SK-N-SH (cell line): ENCODE measurements at regions not wholly inside any gene's neighbourhood (a gene's known extent, or its start where the extent isn't known, plus 50 kb on each side); places are given as distances from the start of the nearest gene placed in this dataset.

Experiments
- CTCF ChIA-PET: fragments of 300-600, 350-600 bp; formaldehyde crosslinking; extraction: SDS; loops from one replicate; lab custom pipeline; 2021; lab: Yijun Ruan, JAX
- POLR2A ChIA-PET: fragments of 350-600 bp; sonication (Branson Sonifier 250); formaldehyde crosslinking; extraction: SDS; loops from one replicate; lab custom pipeline; 2020; ENCODE audit warnings: antibody characterized with exemption, inconsistent platforms; lab: Yijun Ruan, JAX
- DNase-seq: peaks from one replicate; pipeline ENCODE4 v3.0.0; 2012
- H2AFZ ChIP-seq: fragments of 200-600 bp; sonication (generic); 2 replicates; pipeline ENCODE4 v1.8.1; 2016; ENCODE audit warnings: antibody characterized with exemption, mild to moderate bottlenecking, low read depth
- H3F3A ChIP-seq: fragments of 200-600 bp; sonication (generic); replicated peaks from 2 replicates; pipeline ENCODE3; 2016; ENCODE audit warnings: antibody characterized with exemption, mild to moderate bottlenecking; ENCODE audit not compliant: insufficient read depth
- H3K27ac ChIP-seq, 2 experiments: fragments of 200-500 bp in 1 of 2; fragments of 200-600 bp in 1 of 2; sonication (Bioruptor generic) in 1 of 2; sonication (generic), shearing (Covaris generic) in 1 of 2; 2 replicates each; pipeline versions ENCODE4 v1.5.1 to v1.6.1; 2014 to 2016; ENCODE audit warnings: low read depth in 2 of 2, inconsistent platforms in 1 of 2, low read length in 1 of 2, mild to moderate bottlenecking in 1 of 2, mixed read lengths in 1 of 2
- H3K27me3 ChIP-seq: fragments of 200-600 bp; sonication (generic), shearing (Covaris generic); 2 replicates; pipeline ENCODE4 v1.6.1; 2016; ENCODE audit warnings: mixed run types; ENCODE audit not compliant: insufficient read depth
- H3K36me3 ChIP-seq, 2 experiments: fragments of 200-500 bp in 1 of 2; fragments of 200-600 bp in 1 of 2; sonication (Bioruptor generic) in 1 of 2; sonication (generic) in 1 of 2; replicated peaks in 1 of 2; 2 replicates each; pipeline versions ENCODE3 to v1.5.1; 2014 to 2016; ENCODE audit warnings: low read length in 1 of 2, mild to moderate bottlenecking in 1 of 2; ENCODE audit not compliant: insufficient read depth in 2 of 2, control insufficient read depth in 1 of 2
- H3K4me1 ChIP-seq, 2 experiments: fragments of 200-500 bp in 1 of 2; fragments of 200-600 bp in 1 of 2; sonication (Bioruptor generic) in 1 of 2; sonication (generic), shearing (Covaris generic) in 1 of 2; 2 replicates each; pipeline versions ENCODE4 v1.5.1 to v1.6.1; 2014 to 2016; ENCODE audit warnings: low read depth in 1 of 2, low read length in 1 of 2, mixed run types in 1 of 2; ENCODE audit not compliant: insufficient read depth in 2 of 2, control insufficient read depth in 1 of 2
- H3K4me2 ChIP-seq: fragments of 200-600 bp; sonication (generic), shearing (Covaris generic); 2 replicates; pipeline ENCODE4 v1.6.1; 2017; ENCODE audit warnings: mixed run types
- H3K4me3 ChIP-seq, 2 experiments: fragments of 200-500 bp in 1 of 2; fragments of 200-600 bp in 1 of 2; sonication (Bioruptor generic) in 1 of 2; sonication (generic), shearing (Covaris generic) in 1 of 2; 2 replicates each; pipeline versions ENCODE4 v1.5.1 to v1.8.1; 2014 to 2016; ENCODE audit warnings: low read depth in 2 of 2, inconsistent platforms in 1 of 2, low read length in 1 of 2, mild to moderate bottlenecking in 1 of 2, mixed read lengths in 1 of 2, moderate library complexity in 1 of 2
- H3K79me2 ChIP-seq: fragments of 200-600 bp; sonication (generic); 2 replicates; pipeline ENCODE4 v1.8.1; 2017; ENCODE audit warnings: mild to moderate bottlenecking; ENCODE audit not compliant: insufficient read depth
- H3K9ac ChIP-seq: fragments of 200-600 bp; sonication (generic); 2 replicates; pipeline ENCODE4 v1.6.1; 2017; ENCODE audit warnings: mixed run types
- H3K9me2 ChIP-seq: fragments of 200-600 bp; sonication (generic); 2 replicates; pipeline ENCODE4 v1.6.1; 2017; ENCODE audit warnings: mixed run types
- H3K9me3 ChIP-seq: fragments of 200-600 bp; sonication (generic); 2 replicates; pipeline ENCODE4 v1.6.1; 2017; ENCODE audit warnings: mixed run types, mild to moderate bottlenecking, moderate library complexity
- H4K20me1 ChIP-seq: fragments of 200-600 bp; sonication (generic); 2 replicates; pipeline ENCODE4 v1.6.1; 2017; ENCODE audit warnings: mild to moderate bottlenecking, mixed run types; ENCODE audit not compliant: insufficient read depth
- EZH2phosphoT487 ChIP-seq: fragments of 200-600 bp; sonication (generic); IDR thresholded peaks from 2 replicates; pipeline ENCODE4 v1.6.1; 2017; ENCODE audit warnings: low read depth, mixed run types, mild to moderate bottlenecking, antibody characterized with exemption, moderate library complexity, borderline replicate concordance
- FOSL2 ChIP-seq: IDR thresholded peaks from 2 replicates; pipeline ENCODE4 v1.4.0; 2012; ENCODE audit warnings: low read depth, mild to moderate bottlenecking, moderate library complexity, borderline replicate concordance
- FOXM1 ChIP-seq: IDR thresholded peaks from 2 replicates; pipeline ENCODE4 v1.4.0; 2012; ENCODE audit warnings: low read depth, mild to moderate bottlenecking
- GABPA ChIP-seq: IDR thresholded peaks from 2 replicates; pipeline ENCODE4 v1.4.0; 2012; ENCODE audit warnings: low read depth, mild to moderate bottlenecking
- GATA2 ChIP-seq: sonication (generic); formaldehyde crosslinking; IDR thresholded peaks from 2 replicates; pipeline ENCODE4 v1.5.0; 2020; ENCODE audit warnings: mild to moderate bottlenecking, missing genetic modification reagents
- JUND ChIP-seq: IDR thresholded peaks from 2 replicates; pipeline ENCODE4 v1.4.0; 2012
- MXI1 ChIP-seq: IDR thresholded peaks from 2 replicates; pipeline ENCODE4 v1.6.1; 2012; ENCODE audit warnings: mild to moderate bottlenecking, low read depth, low read length, improper control_type of control experiment
- NFIC ChIP-seq: IDR thresholded peaks from 2 replicates; pipeline ENCODE4 v1.4.0; 2012; ENCODE audit warnings: borderline replicate concordance
- NRF1 ChIP-seq: IDR thresholded peaks from 2 replicates; pipeline ENCODE4 v1.6.1; 2012; ENCODE audit warnings: low read depth, mild to moderate bottlenecking, low read length
- POLR2AphosphoS5 ChIP-seq: IDR thresholded peaks from 2 replicates; pipeline ENCODE4 v1.6.1; 2012; ENCODE audit warnings: low read depth, low read length
- RFX5 ChIP-seq: IDR thresholded peaks from 2 replicates; pipeline ENCODE4 v1.6.1; 2012; ENCODE audit warnings: mild to moderate bottlenecking, improper control_type of control experiment, low read length
- SIN3A ChIP-seq: IDR thresholded peaks from 2 replicates; pipeline ENCODE4 v1.6.1; 2012; ENCODE audit warnings: low read depth, mild to moderate bottlenecking, low read length, moderate library complexity, borderline replicate concordance
- SMC3 ChIP-seq: IDR thresholded peaks from 2 replicates; pipeline ENCODE4 v1.6.1; 2012; ENCODE audit warnings: low read depth, low read length, improper control_type of control experiment
- TEAD4 ChIP-seq: IDR thresholded peaks from 2 replicates; pipeline ENCODE4 v1.4.0; 2012; ENCODE audit warnings: mild to moderate bottlenecking, borderline replicate concordance; ENCODE audit not compliant: insufficient read depth
- WGBS: methylation state at CpG from one replicate; pipeline ENCODE4 v1.1.6; 2017; ENCODE audit warnings: low lambda C conversion rate; 5-methylcytosine and 5-hydroxymethylcytosine counted together
- TF ChIP-seq, protein P1 (sequence below): IDR thresholded peaks from 2 replicates; pipeline ENCODE4 v1.4.0; 2012; ENCODE audit warnings: low read depth, borderline replicate concordance
- TF ChIP-seq, protein P2 (sequence below): IDR thresholded peaks from 2 replicates; pipeline ENCODE4; 2012
- TF ChIP-seq, protein P3 (sequence below): fragments of 200-600 bp; sonication (generic); IDR thresholded peaks from 2 replicates; pipeline ENCODE4 v1.6.1; 2017; ENCODE audit warnings: antibody characterized with exemption, mild to moderate bottlenecking, moderate library complexity
- TF ChIP-seq, protein P4 (sequence below): IDR thresholded peaks from 2 replicates; pipeline ENCODE4 v1.6.1; 2012; ENCODE audit warnings: mild to moderate bottlenecking, low read depth, low read length, moderate library complexity

DNA sequence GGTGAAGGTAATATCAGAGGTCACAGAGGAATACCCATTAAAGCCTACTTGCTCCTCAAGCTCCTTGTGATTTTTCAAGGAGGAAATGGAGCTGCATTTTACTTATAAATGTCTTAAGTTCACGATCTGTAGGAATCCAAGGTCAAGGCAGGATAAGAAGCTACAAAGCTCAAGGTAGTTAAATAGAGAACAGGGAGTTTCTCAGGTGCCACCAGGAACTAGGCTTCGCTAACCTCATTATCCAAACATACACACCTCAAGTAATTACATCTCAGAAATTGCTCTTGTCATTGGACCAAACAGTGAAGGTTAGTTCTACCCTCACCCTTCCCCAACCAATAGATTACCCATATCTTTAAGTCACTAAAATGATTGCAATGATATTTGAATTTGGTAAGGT lies 317.4 kb upstream of the HNRNPA3 start:
- 25% methylated on average over 2 of the region's 2 CpGs for WGBS
- POLR2A ChIA-PET = no interaction called here
- TF ChIP-seq, protein P1, sequence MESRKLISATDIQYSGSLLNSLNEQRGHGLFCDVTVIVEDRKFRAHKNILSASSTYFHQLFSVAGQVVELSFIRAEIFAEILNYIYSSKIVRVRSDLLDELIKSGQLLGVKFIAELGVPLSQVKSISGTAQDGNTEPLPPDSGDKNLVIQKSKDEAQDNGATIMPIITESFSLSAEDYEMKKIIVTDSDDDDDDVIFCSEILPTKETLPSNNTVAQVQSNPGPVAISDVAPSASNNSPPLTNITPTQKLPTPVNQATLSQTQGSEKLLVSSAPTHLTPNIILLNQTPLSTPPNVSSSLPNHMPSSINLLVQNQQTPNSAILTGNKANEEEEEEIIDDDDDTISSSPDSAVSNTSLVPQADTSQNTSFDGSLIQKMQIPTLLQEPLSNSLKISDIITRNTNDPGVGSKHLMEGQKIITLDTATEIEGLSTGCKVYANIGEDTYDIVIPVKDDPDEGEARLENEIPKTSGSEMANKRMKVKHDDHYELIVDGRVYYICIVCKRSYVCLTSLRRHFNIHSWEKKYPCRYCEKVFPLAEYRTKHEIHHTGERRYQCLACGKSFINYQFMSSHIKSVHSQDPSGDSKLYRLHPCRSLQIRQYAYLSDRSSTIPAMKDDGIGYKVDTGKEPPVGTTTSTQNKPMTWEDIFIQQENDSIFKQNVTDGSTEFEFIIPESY = no peak
- TF ChIP-seq JUND = no peak
- TF ChIP-seq SMC3 = no peak
- no peak for TF ChIP-seq FOSL2
- no peak for TF ChIP-seq MXI1
- TF ChIP-seq, protein P2, sequence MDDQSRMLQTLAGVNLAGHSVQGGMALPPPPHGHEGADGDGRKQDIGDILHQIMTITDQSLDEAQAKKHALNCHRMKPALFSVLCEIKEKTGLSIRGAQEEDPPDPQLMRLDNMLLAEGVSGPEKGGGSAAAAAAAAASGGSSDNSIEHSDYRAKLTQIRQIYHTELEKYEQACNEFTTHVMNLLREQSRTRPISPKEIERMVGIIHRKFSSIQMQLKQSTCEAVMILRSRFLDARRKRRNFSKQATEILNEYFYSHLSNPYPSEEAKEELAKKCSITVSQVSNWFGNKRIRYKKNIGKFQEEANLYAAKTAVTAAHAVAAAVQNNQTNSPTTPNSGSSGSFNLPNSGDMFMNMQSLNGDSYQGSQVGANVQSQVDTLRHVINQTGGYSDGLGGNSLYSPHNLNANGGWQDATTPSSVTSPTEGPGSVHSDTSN = no peak
- TF ChIP-seq FOXM1 = no peak
- no peak for TF ChIP-seq RFX5
- TF ChIP-seq, protein P3, sequence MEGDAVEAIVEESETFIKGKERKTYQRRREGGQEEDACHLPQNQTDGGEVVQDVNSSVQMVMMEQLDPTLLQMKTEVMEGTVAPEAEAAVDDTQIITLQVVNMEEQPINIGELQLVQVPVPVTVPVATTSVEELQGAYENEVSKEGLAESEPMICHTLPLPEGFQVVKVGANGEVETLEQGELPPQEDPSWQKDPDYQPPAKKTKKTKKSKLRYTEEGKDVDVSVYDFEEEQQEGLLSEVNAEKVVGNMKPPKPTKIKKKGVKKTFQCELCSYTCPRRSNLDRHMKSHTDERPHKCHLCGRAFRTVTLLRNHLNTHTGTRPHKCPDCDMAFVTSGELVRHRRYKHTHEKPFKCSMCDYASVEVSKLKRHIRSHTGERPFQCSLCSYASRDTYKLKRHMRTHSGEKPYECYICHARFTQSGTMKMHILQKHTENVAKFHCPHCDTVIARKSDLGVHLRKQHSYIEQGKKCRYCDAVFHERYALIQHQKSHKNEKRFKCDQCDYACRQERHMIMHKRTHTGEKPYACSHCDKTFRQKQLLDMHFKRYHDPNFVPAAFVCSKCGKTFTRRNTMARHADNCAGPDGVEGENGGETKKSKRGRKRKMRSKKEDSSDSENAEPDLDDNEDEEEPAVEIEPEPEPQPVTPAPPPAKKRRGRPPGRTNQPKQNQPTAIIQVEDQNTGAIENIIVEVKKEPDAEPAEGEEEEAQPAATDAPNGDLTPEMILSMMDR = no peak
- TF ChIP-seq TEAD4 = no peak
- TF ChIP-seq GATA2 (CRISPR knock-in tag) = no peak
- no peak for TF ChIP-seq EZH2phosphoT487
- TF ChIP-seq GABPA = no peak
- TF ChIP-seq NRF1 = no peak
- TF ChIP-seq, protein P4, sequence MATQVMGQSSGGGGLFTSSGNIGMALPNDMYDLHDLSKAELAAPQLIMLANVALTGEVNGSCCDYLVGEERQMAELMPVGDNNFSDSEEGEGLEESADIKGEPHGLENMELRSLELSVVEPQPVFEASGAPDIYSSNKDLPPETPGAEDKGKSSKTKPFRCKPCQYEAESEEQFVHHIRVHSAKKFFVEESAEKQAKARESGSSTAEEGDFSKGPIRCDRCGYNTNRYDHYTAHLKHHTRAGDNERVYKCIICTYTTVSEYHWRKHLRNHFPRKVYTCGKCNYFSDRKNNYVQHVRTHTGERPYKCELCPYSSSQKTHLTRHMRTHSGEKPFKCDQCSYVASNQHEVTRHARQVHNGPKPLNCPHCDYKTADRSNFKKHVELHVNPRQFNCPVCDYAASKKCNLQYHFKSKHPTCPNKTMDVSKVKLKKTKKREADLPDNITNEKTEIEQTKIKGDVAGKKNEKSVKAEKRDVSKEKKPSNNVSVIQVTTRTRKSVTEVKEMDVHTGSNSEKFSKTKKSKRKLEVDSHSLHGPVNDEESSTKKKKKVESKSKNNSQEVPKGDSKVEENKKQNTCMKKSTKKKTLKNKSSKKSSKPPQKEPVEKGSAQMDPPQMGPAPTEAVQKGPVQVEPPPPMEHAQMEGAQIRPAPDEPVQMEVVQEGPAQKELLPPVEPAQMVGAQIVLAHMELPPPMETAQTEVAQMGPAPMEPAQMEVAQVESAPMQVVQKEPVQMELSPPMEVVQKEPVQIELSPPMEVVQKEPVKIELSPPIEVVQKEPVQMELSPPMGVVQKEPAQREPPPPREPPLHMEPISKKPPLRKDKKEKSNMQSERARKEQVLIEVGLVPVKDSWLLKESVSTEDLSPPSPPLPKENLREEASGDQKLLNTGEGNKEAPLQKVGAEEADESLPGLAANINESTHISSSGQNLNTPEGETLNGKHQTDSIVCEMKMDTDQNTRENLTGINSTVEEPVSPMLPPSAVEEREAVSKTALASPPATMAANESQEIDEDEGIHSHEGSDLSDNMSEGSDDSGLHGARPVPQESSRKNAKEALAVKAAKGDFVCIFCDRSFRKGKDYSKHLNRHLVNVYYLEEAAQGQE = no peak
- TF ChIP-seq SIN3A = no peak
- no peak for TF ChIP-seq POLR2AphosphoS5
- TF ChIP-seq NFIC = no peak
- H3K27me3 ChIP-seq = no peaks in the 10 kb centered on the region
- no peaks in the 10 kb centered on the region for H3K36me3 ChIP-seq
- H3K4me1 ChIP-seq = no peaks in the 10 kb centered on the region
- H2AFZ ChIP-seq = no peak overlapping the region
- H3K9me2 ChIP-seq = no peaks in the 10 kb centered on the region
- no peaks in the 10 kb centered on the region for H3K79me2 ChIP-seq
- no peak overlapping the region for H3K9ac ChIP-seq
- no peak overlapping the region for H3K4me2 ChIP-seq
- no peak overlapping the region for H3K27ac ChIP-seq
- H4K20me1 ChIP-seq = no peaks in the 10 kb centered on the region
- H3F3A ChIP-seq = no peaks in the 10 kb centered on the region
- no peak overlapping the region for H3K4me3 ChIP-seq
- H3K9me3 ChIP-seq = no peaks in the 10 kb centered on the region
- DNase-seq = no peak
- CTCF ChIA-PET = no interaction called here
